Colonic mucosa (tissue), 4 donors: ENCODE measurements at regions not wholly inside any gene's neighbourhood (a gene's known extent, or its start where the extent isn't known, plus 50 kb on each side); places are given as distances from the start of the nearest gene placed in this dataset.

Source experiments
- DNase-seq: peaks from one replicate; pipeline ENCODE4 v3.0.0-alpha.2; 2020
- H3K27ac ChIP-seq: fragments of 200-600 bp; one replicate; pipeline ENCODE4 v1.8.0; 2021
- H3K27me3 ChIP-seq: fragments of 200-600 bp; one replicate; pipeline ENCODE4 v1.8.0; 2021
- H3K36me3 ChIP-seq: fragments of 200-600 bp; one replicate; pipeline ENCODE4 v1.8.0; 2021
- H3K4me1 ChIP-seq: fragments of 200-600 bp; one replicate; pipeline ENCODE4 v1.8.0; 2021; ENCODE audit warnings: mild to moderate bottlenecking
- H3K4me3 ChIP-seq: fragments of 200-600 bp; one replicate; pipeline ENCODE4 v1.8.0; 2021
- H3K9ac ChIP-seq, 2 donors: one replicate each; pipeline ENCODE4 v1.7.0; 2013; ENCODE audit warnings: control low read depth in 2 of 2, low read depth in 2 of 2, low read length in 2 of 2
- H3K9me3 ChIP-seq: fragments of 200-600 bp; one replicate; pipeline ENCODE4 v1.8.0; 2021
- CTCF ChIP-seq: fragments of 200-600 bp; IDR thresholded peaks from one replicate; pipeline ENCODE4 v1.8.0; 2022; ENCODE audit warnings: antibody characterized with exemption, mild to moderate bottlenecking
- intact Hi-C: fragments of 100-400 bp; cut with DNase I; formaldehyde crosslinking; loops from one replicate; pipeline ENCODE4 v1.14.1; 2022
- donor health status: healthy.
- donor health status: DM: no; HTN: no; CAD: no.
- donor health status: DM: no; HTN: no; CAD: no.

- no peaks in the 10 kb centered on the region for H3K4me1 ChIP-seq
- no peaks in the 10 kb centered on the region for H3K27me3 ChIP-seq
- DNase-seq: no peak
- H3K9ac ChIP-seq: no peak overlapping the region
- no peak overlapping the region for H3K4me3 ChIP-seq
- no peaks in the 10 kb centered on the region for H3K36me3 ChIP-seq
- no peak overlapping the region for H3K27ac ChIP-seq
- no peak for TF ChIP-seq CTCF
- intact Hi-C loops: no loop called here
- no peaks in the 10 kb centered on the region for H3K9me3 ChIP-seq
Measured at GRCh38 chr2:7281231-7282201, 364.3 kb downstream of the RNF144A start.

GRCh38 chr2:7286120-7286519 is 368.9 kb downstream of the RNF144A start:
- Histone ChIP-seq H3K27me3 (no peaks in the 10 kb centered on the region), H3K4me1 (no peaks in the 10 kb centered on the region), H3K27ac (no peak overlapping the region), H3K4me3 (no peak overlapping the region), H3K9ac (no peak overlapping the region), H3K36me3 (no peaks in the 10 kb centered on the region), H3K9me3 (no peaks in the 10 kb centered on the region)
- TF ChIP-seq CTCF: no peak
- intact Hi-C loops: no loop called here
- no peak for DNase-seq

GRCh38 chr2:7288484-7288883 is 371.3 kb downstream of the RNF144A start:
- H3K4me3 ChIP-seq: no peak overlapping the region
- intact Hi-C loops: no loop called here
- no peaks in the 10 kb centered on the region for H3K4me1 ChIP-seq
- no peaks in the 10 kb centered on the region for H3K36me3 ChIP-seq
- no peaks in the 10 kb centered on the region for H3K27me3 ChIP-seq
- no peaks in the 10 kb centered on the region for H3K9me3 ChIP-seq
- no peak for TF ChIP-seq CTCF
- no peak for DNase-seq
- H3K9ac ChIP-seq: no peak overlapping the region
- no peak overlapping the region for H3K27ac ChIP-seq

- H3K4me3 ChIP-seq: no peak overlapping the region
- no peak overlapping the region for H3K9ac ChIP-seq
- H3K9me3 ChIP-seq: no peaks in the 10 kb centered on the region
- no peak overlapping the region for H3K27ac ChIP-seq
- intact Hi-C loops: no loop called here
- H3K36me3 ChIP-seq: no peaks in the 10 kb centered on the region
- no peak for DNase-seq
- no peaks in the 10 kb centered on the region for H3K4me1 ChIP-seq
- TF ChIP-seq CTCF: no peak
- no peaks in the 10 kb centered on the region for H3K27me3 ChIP-seq
Measured at GRCh38 chr2:7289697-7290096, 372.5 kb downstream of the RNF144A start.

GRCh38 chr2:7292154-7292691 is 375.0 kb downstream of the RNF144A start:
- no peaks in the 10 kb centered on the region for H3K27me3 ChIP-seq
- no peaks in the 10 kb centered on the region for H3K4me1 ChIP-seq
- no peak for DNase-seq
- no peaks in the 10 kb centered on the region for H3K36me3 ChIP-seq
- no peak overlapping the region for H3K9ac ChIP-seq
- H3K4me3 ChIP-seq: no peak overlapping the region
- H3K9me3 ChIP-seq: no peaks in the 10 kb centered on the region
- intact Hi-C loops: no loop called here
- no peak overlapping the region for H3K27ac ChIP-seq
- no peak for TF ChIP-seq CTCF
